IMR-90 (cell line): ENCODE measurements at regions not wholly inside any gene's neighbourhood (a gene's known extent, or its start where the extent isn't known, plus 50 kb on each side); places are given as distances from the start of the nearest gene placed in this dataset.

ENCODE experiments used
- ATAC-seq: fragments of 200-7000 bp; cut with Tn5 transposase; 2 replicates; pipeline ENCODE4 v1.9.1; 2020; ENCODE audit warnings: low read depth, mild to moderate bottlenecking, moderate library complexity
- BruUV-seq: library from RNA; stranded (reverse); fragments of 400-500 nt; replicated peaks from 2 replicates; lab custom pipeline; 2021; lab: Mats Ljungman, UMichigan
- CTCF ChIA-PET: fragments of 300-600 bp; formaldehyde crosslinking; extraction: SDS; loops from one replicate; lab custom pipeline; 2021; ENCODE audit warnings: antibody characterized with exemption; lab: Yijun Ruan, JAX
- POLR2A ChIA-PET: fragments of 300-600 bp; sonication (Branson Sonifier 250); formaldehyde crosslinking; loops from one replicate; lab custom pipeline; 2022; ENCODE audit warnings: antibody characterized with exemption; ENCODE audit not compliant: unreplicated experiment; lab: Charles Lee
- DNase-seq: peaks from one replicate; pipeline ENCODE4 v3.0.0; 2013
- H2AFZ ChIP-seq: replicated peaks from 2 replicates; pipeline ENCODE3; 2013; ENCODE audit warnings: low read length, mild to moderate bottlenecking; ENCODE audit not compliant: poor library complexity
- H2AK5ac ChIP-seq: 2 replicates; pipeline ENCODE4 v1.6.1; 2013; ENCODE audit warnings: low read depth, low read length, inconsistent platforms
- H2AK9ac ChIP-seq: replicated peaks from 2 replicates; pipeline ENCODE3; 2013; ENCODE audit warnings: mild to moderate bottlenecking, low read depth, low read length, moderate library complexity; ENCODE audit not compliant: poor library complexity
- H2BK120ac ChIP-seq: 2 replicates; pipeline ENCODE4 v1.6.1; 2013; ENCODE audit warnings: low read depth, low read length, inconsistent platforms
- H2BK15ac ChIP-seq: 3 replicates; pipeline ENCODE4 v1.6.1; 2013; ENCODE audit warnings: low read depth, low read length, inconsistent platforms
- H2BK20ac ChIP-seq: 2 replicates; pipeline ENCODE4 v1.6.1; 2013; ENCODE audit warnings: low read depth, mild to moderate bottlenecking, inconsistent platforms, low read length, moderate library complexity
- H2BK5ac ChIP-seq: 2 replicates; pipeline ENCODE4 v1.6.1; 2013; ENCODE audit warnings: mild to moderate bottlenecking, low read depth, low read length, inconsistent platforms; ENCODE audit not compliant: poor library complexity, severe bottlenecking
- H3K14ac ChIP-seq: replicated peaks from 2 replicates; pipeline ENCODE4 v1.6.1; 2013; ENCODE audit warnings: low read depth, low read length, inconsistent platforms
- H3K18ac ChIP-seq: 2 replicates; pipeline ENCODE4 v1.6.1; 2013; ENCODE audit warnings: low read depth, low read length, control low read depth
- H3K23ac ChIP-seq: 2 replicates; pipeline ENCODE4 v1.6.1; 2013; ENCODE audit warnings: low read depth, low read length, inconsistent platforms
- H3K27ac ChIP-seq: 2 replicates; pipeline ENCODE4 v1.5.1; 2013; ENCODE audit warnings: mild to moderate bottlenecking, control low read depth, low read length; ENCODE audit not compliant: insufficient read depth
- H3K27me3 ChIP-seq: 2 replicates; pipeline ENCODE4 v1.6.1; 2013; ENCODE audit warnings: low read length; ENCODE audit not compliant: control insufficient read depth, insufficient read depth
- H3K36me3 ChIP-seq: 2 replicates; pipeline ENCODE4 v1.6.1; 2013; ENCODE audit warnings: low read length, mixed read lengths; ENCODE audit not compliant: control insufficient read depth, insufficient read depth
- H3K4ac ChIP-seq: 2 replicates; pipeline ENCODE4 v1.6.1; 2013; ENCODE audit warnings: low read depth, low read length, inconsistent platforms
- H3K4me1 ChIP-seq: 2 replicates; pipeline ENCODE4 v1.6.1; 2013; ENCODE audit warnings: low read length, mixed read lengths; ENCODE audit not compliant: control insufficient read depth, insufficient read depth
- H3K4me2 ChIP-seq: 2 replicates; pipeline ENCODE4 v1.6.1; 2013; ENCODE audit warnings: low read depth, mild to moderate bottlenecking, control low read depth, low read length, moderate library complexity
- H3K4me3 ChIP-seq: 2 replicates; pipeline ENCODE4 v1.5.1; 2013; ENCODE audit warnings: low read depth, mild to moderate bottlenecking, control low read depth, low read length, moderate library complexity; ENCODE audit not compliant: insufficient read depth
- H3K56ac ChIP-seq: 2 replicates; pipeline ENCODE4 v1.6.1; 2013; ENCODE audit warnings: low read length, inconsistent platforms; ENCODE audit not compliant: insufficient read depth; ENCODE audit errors: extremely low read depth
- H3K79me1 ChIP-seq, 2 experiments: 2 replicates each; pipeline ENCODE4 v1.6.1; 2013; ENCODE audit warnings: low read length in 2 of 2, inconsistent platforms in 1 of 2, low read depth in 1 of 2
- H3K9ac ChIP-seq: 2 replicates; pipeline ENCODE4 v1.6.1; 2013; ENCODE audit warnings: low read depth, low read length, control low read depth
- H3K9me1 ChIP-seq: 2 replicates; pipeline ENCODE4 v1.6.1; 2013; ENCODE audit warnings: low read length, inconsistent platforms; ENCODE audit not compliant: insufficient read depth
- H3K9me3 ChIP-seq: 2 replicates; pipeline ENCODE4 v1.6.1; 2013; ENCODE audit warnings: low read length; ENCODE audit not compliant: control insufficient read depth, insufficient read depth
- H4K20me1 ChIP-seq: 2 replicates; pipeline ENCODE4 v1.6.1; 2013; ENCODE audit warnings: low read length, inconsistent platforms; ENCODE audit not compliant: insufficient read depth
- H4K5ac ChIP-seq: 2 replicates; pipeline ENCODE4 v1.6.1; 2013; ENCODE audit warnings: mild to moderate bottlenecking, low read depth, low read length, control low read depth
- H4K8ac ChIP-seq, 2 experiments: 2 replicates each; pipeline ENCODE4 v1.6.1; 2013; ENCODE audit warnings: low read depth in 2 of 2, low read length in 2 of 2, control low read depth in 1 of 2, inconsistent platforms in 1 of 2
- H4K91ac ChIP-seq: 2 replicates; pipeline ENCODE4 v1.6.1; 2013; ENCODE audit warnings: low read depth, low read length, inconsistent platforms; ENCODE audit not compliant: insufficient read depth
- BHLHE40 ChIP-seq: fragments of 150-350 bp; IDR thresholded peaks from 2 replicates; pipeline ENCODE4 v1.6.1; 2016; ENCODE audit warnings: mild to moderate bottlenecking, low read depth, low read length
- CEBPB ChIP-seq: IDR thresholded peaks from 2 replicates; pipeline ENCODE4 v1.6.1; 2012; ENCODE audit warnings: low read depth, low read length, improper control_type of control experiment
- CHD1 ChIP-seq: IDR thresholded peaks from 2 replicates; pipeline ENCODE4 v1.6.1; 2012; ENCODE audit warnings: low read depth, low read length, improper control_type of control experiment
- FOS ChIP-seq: fragments of 150-350 bp; IDR thresholded peaks from 2 replicates; pipeline ENCODE4 v1.6.1; 2016; ENCODE audit warnings: low read depth, low read length
- MAFK ChIP-seq: IDR thresholded peaks from 2 replicates; pipeline ENCODE4 v1.6.1; 2012; ENCODE audit warnings: low read depth, low read length, improper control_type of control experiment
- MAZ ChIP-seq: IDR thresholded peaks from 2 replicates; pipeline ENCODE4 v1.6.1; 2012; ENCODE audit warnings: low read depth, mild to moderate bottlenecking, low read length, improper control_type of control experiment, moderate library complexity, borderline replicate concordance
- MXI1 ChIP-seq: IDR thresholded peaks from 2 replicates; pipeline ENCODE4 v1.6.1; 2012; ENCODE audit warnings: low read depth, mild to moderate bottlenecking, low read length, moderate library complexity, borderline replicate concordance
- NFE2L2 ChIP-seq: fragments of 150-350 bp; IDR thresholded peaks from 2 replicates; pipeline ENCODE4 v1.6.1; 2016; ENCODE audit warnings: low read depth, mild to moderate bottlenecking, low read length
- POLR2A ChIP-seq: IDR thresholded peaks from 2 replicates; pipeline ENCODE4 v1.6.1; 2012; ENCODE audit warnings: mild to moderate bottlenecking, low read depth, low read length
- RAD21 ChIP-seq: IDR thresholded peaks from 2 replicates; pipeline ENCODE4 v1.6.1; 2012; ENCODE audit warnings: low read length, improper control_type of control experiment
- RCOR1 ChIP-seq: IDR thresholded peaks from 2 replicates; pipeline ENCODE4 v1.6.1; 2012; ENCODE audit warnings: mild to moderate bottlenecking, low read length, improper control_type of control experiment; ENCODE audit not compliant: insufficient replicate concordance
- RFX5 ChIP-seq: IDR thresholded peaks from 2 replicates; pipeline ENCODE4 v1.8.0; 2012; ENCODE audit warnings: low read depth, mild to moderate bottlenecking, low read length, moderate library complexity
- WGBS, 2 experiments: methylation state at CpG; one replicate each; pipeline versions ENCODE4 v1.1.5 to v1.1.7; 2013; ENCODE audit warnings: missing lambda C conversion rate in 2 of 2; ENCODE audit not compliant: insufficient read length in 1 of 2; ENCODE audit errors: extremely low coverage in 2 of 2; 5-methylcytosine and 5-hydroxymethylcytosine counted together
- dilution Hi-C: fragments of 300-500 bp; cut with HindIII; formaldehyde crosslinking; loops from one replicate; pipeline ENCODE4 v1.14.3; 2018; ENCODE audit warnings: low sequenced_read_pairs; ENCODE audit not compliant: unreplicated experiment
- in situ Hi-C: fragments of 300-500 bp; cut with MboI; formaldehyde crosslinking; loops from 3 replicates; pipeline ENCODE4 v1.14.3; 2019; ENCODE audit warnings: low sequenced_read_pairs, inconsistent platforms, mixed read lengths
- intact Hi-C: fragments of 100-400 bp; cut with micrococcal nuclease; formaldehyde crosslinking; loops from 2 replicates; pipeline ENCODE4 v1.10.0; 2022
- TF ChIP-seq, protein P1 (sequence below): fragments of 150-350 bp; IDR thresholded peaks from 2 replicates; pipeline ENCODE4 v1.6.1; 2017; ENCODE audit warnings: mild to moderate bottlenecking, antibody characterized with exemption, low read length, low read depth
- TF ChIP-seq, protein P2 (sequence below): fragments of 150-350 bp; IDR thresholded peaks from 2 replicates; pipeline ENCODE4 v1.6.1; 2016; ENCODE audit warnings: low read depth, mild to moderate bottlenecking, low read length, moderate library complexity, borderline replicate concordance
- TF ChIP-seq, protein P3 (sequence below): conservative IDR thresholded peaks from 2 replicates; pipeline ENCODE4 v1.5.1; 2012; ENCODE audit warnings: mild to moderate bottlenecking, low read depth, low read length, improper control_type of control experiment

DNA sequence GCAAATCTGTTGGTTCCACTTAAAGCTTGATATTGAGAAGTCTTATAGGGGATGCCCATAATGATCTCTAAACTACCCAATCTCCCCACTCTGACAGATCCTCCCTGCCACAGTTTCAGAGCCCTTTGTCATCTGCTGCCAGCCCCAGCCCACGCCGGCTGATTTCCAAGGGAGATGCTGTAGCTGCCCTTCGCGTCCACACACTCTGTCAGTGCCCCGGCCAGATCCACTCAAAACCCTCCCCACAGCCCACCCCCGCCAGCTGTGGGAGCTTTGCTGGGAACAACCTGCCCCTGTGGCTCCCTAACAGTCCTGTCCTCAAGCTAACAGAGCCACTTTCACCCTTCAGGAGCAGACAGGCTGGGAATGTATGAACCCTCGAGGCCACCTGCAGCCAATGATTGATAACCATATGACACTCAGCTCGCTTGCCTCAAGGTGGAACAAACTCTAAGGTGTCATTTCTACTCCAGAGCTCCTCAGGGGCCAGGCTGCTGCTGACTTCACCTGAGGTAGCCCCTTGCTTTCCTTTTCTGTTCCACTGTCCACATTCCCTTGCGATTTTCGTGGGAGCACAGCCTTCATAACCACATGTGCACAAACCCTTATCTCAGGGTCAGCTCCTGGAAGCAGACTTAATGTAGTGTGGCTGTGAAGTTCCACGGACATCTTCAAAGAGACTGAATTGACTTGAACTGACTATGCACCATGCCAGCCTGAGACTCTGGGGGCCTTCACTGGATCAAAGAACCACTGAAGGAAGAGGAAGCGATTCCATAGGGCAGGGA, 92.6 kb upstream of the LGALSL start:
- H3K27me3 ChIP-seq, result peaks cover 43% of the 10 kb centered on the region
- H3K14ac ChIP-seq, result no peak overlapping the region
- H2BK120ac ChIP-seq, result no peak overlapping the region
- H3K79me1 ChIP-seq, result no peaks in the 10 kb centered on the region
- no peak overlapping the region for H4K5ac ChIP-seq
- H2BK20ac ChIP-seq, result no peak overlapping the region
- ATAC-seq (no peak), DNase-seq (no peak)
- no peak overlapping the region for H2AK9ac ChIP-seq
- no peak overlapping the region for H3K4me2 ChIP-seq
- H3K27ac ChIP-seq, result no peak overlapping the region
- no peak overlapping the region for H2BK15ac ChIP-seq
- H2AFZ ChIP-seq, result peak overlapping the region; percentile 13
- H3K4ac ChIP-seq, result no peak overlapping the region
- ChIA-PET CTCF (no interaction called here), POLR2A (no interaction called here)
- no peak overlapping the region for H3K18ac ChIP-seq
- H4K91ac ChIP-seq, result no peak overlapping the region
- H3K9me1 ChIP-seq, result no peaks in the 10 kb centered on the region; the same call in 1 of the 2 replicates
- in situ Hi-C loops (no loop called here), intact Hi-C loops (no loop called here), dilution Hi-C loops (no loop called here)
- H3K9me3 ChIP-seq, result peaks cover 3% of the 10 kb centered on the region; the same call in 1 of the 2 replicates
- no peak overlapping the region for H3K23ac ChIP-seq
- H4K20me1 ChIP-seq, result no peaks in the 10 kb centered on the region
- no peak overlapping the region for H4K8ac ChIP-seq
- BruUV-seq, result no TSS peak
- 64% methylated on average over 3 of the region's 12 CpGs; no CpG with 5 or more reads in 1 of the 2 experiments for WGBS, 2 experiments
- H2AK5ac ChIP-seq, result peak overlapping the region; percentile 39; the same call in 1 of the 2 replicates
- H3K9ac ChIP-seq, result no peak overlapping the region
- peaks cover 4% of the 10 kb centered on the region; the same call in 1 of the 2 replicates for H3K4me1 ChIP-seq
- H2BK5ac ChIP-seq, result no peak overlapping the region
- H3K56ac ChIP-seq, result no peak overlapping the region
- no peaks in the 10 kb centered on the region for H3K36me3 ChIP-seq
- no peak overlapping the region for H3K4me3 ChIP-seq
- TF ChIP-seq, protein P1, sequence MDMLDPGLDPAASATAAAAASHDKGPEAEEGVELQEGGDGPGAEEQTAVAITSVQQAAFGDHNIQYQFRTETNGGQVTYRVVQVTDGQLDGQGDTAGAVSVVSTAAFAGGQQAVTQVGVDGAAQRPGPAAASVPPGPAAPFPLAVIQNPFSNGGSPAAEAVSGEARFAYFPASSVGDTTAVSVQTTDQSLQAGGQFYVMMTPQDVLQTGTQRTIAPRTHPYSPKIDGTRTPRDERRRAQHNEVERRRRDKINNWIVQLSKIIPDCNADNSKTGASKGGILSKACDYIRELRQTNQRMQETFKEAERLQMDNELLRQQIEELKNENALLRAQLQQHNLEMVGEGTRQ, result no peak
- no peak for TF ChIP-seq MAFK
- TF ChIP-seq, protein P2, sequence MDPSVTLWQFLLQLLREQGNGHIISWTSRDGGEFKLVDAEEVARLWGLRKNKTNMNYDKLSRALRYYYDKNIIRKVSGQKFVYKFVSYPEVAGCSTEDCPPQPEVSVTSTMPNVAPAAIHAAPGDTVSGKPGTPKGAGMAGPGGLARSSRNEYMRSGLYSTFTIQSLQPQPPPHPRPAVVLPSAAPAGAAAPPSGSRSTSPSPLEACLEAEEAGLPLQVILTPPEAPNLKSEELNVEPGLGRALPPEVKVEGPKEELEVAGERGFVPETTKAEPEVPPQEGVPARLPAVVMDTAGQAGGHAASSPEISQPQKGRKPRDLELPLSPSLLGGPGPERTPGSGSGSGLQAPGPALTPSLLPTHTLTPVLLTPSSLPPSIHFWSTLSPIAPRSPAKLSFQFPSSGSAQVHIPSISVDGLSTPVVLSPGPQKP, result no peak
- TF ChIP-seq CEBPB, result no peak
- no peak for TF ChIP-seq BHLHE40
- no peak for TF ChIP-seq RFX5
- TF ChIP-seq, protein P3, sequence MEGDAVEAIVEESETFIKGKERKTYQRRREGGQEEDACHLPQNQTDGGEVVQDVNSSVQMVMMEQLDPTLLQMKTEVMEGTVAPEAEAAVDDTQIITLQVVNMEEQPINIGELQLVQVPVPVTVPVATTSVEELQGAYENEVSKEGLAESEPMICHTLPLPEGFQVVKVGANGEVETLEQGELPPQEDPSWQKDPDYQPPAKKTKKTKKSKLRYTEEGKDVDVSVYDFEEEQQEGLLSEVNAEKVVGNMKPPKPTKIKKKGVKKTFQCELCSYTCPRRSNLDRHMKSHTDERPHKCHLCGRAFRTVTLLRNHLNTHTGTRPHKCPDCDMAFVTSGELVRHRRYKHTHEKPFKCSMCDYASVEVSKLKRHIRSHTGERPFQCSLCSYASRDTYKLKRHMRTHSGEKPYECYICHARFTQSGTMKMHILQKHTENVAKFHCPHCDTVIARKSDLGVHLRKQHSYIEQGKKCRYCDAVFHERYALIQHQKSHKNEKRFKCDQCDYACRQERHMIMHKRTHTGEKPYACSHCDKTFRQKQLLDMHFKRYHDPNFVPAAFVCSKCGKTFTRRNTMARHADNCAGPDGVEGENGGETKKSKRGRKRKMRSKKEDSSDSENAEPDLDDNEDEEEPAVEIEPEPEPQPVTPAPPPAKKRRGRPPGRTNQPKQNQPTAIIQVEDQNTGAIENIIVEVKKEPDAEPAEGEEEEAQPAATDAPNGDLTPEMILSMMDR, result no peak
- TF ChIP-seq RCOR1, result no peak
- no peak for TF ChIP-seq MXI1
- no peak for TF ChIP-seq MAZ
- TF ChIP-seq POLR2A, result no peak
- TF ChIP-seq NFE2L2, result no peak
- no peak for TF ChIP-seq FOS
- TF ChIP-seq CHD1, result no peak
- TF ChIP-seq RAD21, result no peak
